ENCODE measurements at regions not wholly inside any gene's neighbourhood (a gene's known extent, or its start where the extent isn't known, plus 50 kb on each side); places are given as distances from the start of the nearest gene placed in this dataset.

- Histone ChIP-seq H3K9me2 (ENCODE audit: insufficient read depth) (0 out of 2 replicates have a peak, but pooled peaks cover 11% of the 10 kb centered on the region), H2AFZ (no peak overlapping the region), H3K36me3 (ENCODE audit: insufficient read depth) (no peaks in the 10 kb centered on the region; the same call in 1 of the 2 replicates), H3K4me2 (no peak overlapping the region), H3K4me3 (no peak overlapping the region), H3K27me3 (ENCODE audit: insufficient read depth) (no peaks in the 10 kb centered on the region), H3K4me1 (ENCODE audit: insufficient read depth) (no peaks in the 10 kb centered on the region), H4K20me1 (replicated peaks; ENCODE audit: insufficient read depth) (no peaks in the 10 kb centered on the region), H3K79me2 (replicated peaks; ENCODE audit: insufficient read depth) (no peaks in the 10 kb centered on the region), H3K27ac (ENCODE audit: low read depth) (no peak overlapping the region), H3F3A (replicated peaks; ENCODE audit: low read depth) (no peaks in the 10 kb centered on the region)
- Mint-ChIP-seq H3K9me3 (no peaks in the 10 kb centered on the region), H3K36me3 (ENCODE audit: low read depth) (no peaks in the 10 kb centered on the region), H3K27ac (no peak overlapping the region), H3K27me3 (ENCODE audit: insufficient read depth, low read depth, poor library complexity) (peaks cover 3% of the 10 kb centered on the region), H3K4me1 (no peaks in the 10 kb centered on the region), H3K4me3 (no peak overlapping the region)
- TF ChIP-seq CREB1 (CRISPR knock-in tag; IDR thresholded peaks at IDR 0.05; ENCODE audit: low read depth): no peak
- TF ChIP-seq NANOG (IDR thresholded peaks at IDR 0.05; ENCODE audit: borderline replicate concordance): no peak
- TF ChIP-seq POLR2AphosphoS5 (IDR thresholded peaks at IDR 0.05; ENCODE audit: low read depth): no peak
- ATAC-seq (no peak), DNase-seq (ENCODE audit: low spot score) (no peak)
These were observed 186.8 kb upstream of the FOXN2 start for GRCh38 chr2:48127612-48128191.

- no peaks in the 10 kb centered on the region for H3K9me3 Mint-ChIP-seq
- DNase-seq (ENCODE audit: low spot score): no peak
- H3K4me1 Mint-ChIP-seq: no peaks in the 10 kb centered on the region
- TF ChIP-seq NANOG (IDR thresholded peaks at IDR 0.05; ENCODE audit: borderline replicate concordance): no peak
- TF ChIP-seq, protein P1, sequence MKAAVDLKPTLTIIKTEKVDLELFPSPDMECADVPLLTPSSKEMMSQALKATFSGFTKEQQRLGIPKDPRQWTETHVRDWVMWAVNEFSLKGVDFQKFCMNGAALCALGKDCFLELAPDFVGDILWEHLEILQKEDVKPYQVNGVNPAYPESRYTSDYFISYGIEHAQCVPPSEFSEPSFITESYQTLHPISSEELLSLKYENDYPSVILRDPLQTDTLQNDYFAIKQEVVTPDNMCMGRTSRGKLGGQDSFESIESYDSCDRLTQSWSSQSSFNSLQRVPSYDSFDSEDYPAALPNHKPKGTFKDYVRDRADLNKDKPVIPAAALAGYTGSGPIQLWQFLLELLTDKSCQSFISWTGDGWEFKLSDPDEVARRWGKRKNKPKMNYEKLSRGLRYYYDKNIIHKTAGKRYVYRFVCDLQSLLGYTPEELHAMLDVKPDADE (IDR thresholded peaks at IDR 0.05): no peak
- TF ChIP-seq POLR2AphosphoS5 (IDR thresholded peaks at IDR 0.05; ENCODE audit: low read depth): no peak
- TF ChIP-seq ZNF331 (CRISPR knock-in tag; IDR thresholded peaks at IDR 0.05; ENCODE audit: low read depth): no peak
- TF ChIP-seq, protein P2, sequence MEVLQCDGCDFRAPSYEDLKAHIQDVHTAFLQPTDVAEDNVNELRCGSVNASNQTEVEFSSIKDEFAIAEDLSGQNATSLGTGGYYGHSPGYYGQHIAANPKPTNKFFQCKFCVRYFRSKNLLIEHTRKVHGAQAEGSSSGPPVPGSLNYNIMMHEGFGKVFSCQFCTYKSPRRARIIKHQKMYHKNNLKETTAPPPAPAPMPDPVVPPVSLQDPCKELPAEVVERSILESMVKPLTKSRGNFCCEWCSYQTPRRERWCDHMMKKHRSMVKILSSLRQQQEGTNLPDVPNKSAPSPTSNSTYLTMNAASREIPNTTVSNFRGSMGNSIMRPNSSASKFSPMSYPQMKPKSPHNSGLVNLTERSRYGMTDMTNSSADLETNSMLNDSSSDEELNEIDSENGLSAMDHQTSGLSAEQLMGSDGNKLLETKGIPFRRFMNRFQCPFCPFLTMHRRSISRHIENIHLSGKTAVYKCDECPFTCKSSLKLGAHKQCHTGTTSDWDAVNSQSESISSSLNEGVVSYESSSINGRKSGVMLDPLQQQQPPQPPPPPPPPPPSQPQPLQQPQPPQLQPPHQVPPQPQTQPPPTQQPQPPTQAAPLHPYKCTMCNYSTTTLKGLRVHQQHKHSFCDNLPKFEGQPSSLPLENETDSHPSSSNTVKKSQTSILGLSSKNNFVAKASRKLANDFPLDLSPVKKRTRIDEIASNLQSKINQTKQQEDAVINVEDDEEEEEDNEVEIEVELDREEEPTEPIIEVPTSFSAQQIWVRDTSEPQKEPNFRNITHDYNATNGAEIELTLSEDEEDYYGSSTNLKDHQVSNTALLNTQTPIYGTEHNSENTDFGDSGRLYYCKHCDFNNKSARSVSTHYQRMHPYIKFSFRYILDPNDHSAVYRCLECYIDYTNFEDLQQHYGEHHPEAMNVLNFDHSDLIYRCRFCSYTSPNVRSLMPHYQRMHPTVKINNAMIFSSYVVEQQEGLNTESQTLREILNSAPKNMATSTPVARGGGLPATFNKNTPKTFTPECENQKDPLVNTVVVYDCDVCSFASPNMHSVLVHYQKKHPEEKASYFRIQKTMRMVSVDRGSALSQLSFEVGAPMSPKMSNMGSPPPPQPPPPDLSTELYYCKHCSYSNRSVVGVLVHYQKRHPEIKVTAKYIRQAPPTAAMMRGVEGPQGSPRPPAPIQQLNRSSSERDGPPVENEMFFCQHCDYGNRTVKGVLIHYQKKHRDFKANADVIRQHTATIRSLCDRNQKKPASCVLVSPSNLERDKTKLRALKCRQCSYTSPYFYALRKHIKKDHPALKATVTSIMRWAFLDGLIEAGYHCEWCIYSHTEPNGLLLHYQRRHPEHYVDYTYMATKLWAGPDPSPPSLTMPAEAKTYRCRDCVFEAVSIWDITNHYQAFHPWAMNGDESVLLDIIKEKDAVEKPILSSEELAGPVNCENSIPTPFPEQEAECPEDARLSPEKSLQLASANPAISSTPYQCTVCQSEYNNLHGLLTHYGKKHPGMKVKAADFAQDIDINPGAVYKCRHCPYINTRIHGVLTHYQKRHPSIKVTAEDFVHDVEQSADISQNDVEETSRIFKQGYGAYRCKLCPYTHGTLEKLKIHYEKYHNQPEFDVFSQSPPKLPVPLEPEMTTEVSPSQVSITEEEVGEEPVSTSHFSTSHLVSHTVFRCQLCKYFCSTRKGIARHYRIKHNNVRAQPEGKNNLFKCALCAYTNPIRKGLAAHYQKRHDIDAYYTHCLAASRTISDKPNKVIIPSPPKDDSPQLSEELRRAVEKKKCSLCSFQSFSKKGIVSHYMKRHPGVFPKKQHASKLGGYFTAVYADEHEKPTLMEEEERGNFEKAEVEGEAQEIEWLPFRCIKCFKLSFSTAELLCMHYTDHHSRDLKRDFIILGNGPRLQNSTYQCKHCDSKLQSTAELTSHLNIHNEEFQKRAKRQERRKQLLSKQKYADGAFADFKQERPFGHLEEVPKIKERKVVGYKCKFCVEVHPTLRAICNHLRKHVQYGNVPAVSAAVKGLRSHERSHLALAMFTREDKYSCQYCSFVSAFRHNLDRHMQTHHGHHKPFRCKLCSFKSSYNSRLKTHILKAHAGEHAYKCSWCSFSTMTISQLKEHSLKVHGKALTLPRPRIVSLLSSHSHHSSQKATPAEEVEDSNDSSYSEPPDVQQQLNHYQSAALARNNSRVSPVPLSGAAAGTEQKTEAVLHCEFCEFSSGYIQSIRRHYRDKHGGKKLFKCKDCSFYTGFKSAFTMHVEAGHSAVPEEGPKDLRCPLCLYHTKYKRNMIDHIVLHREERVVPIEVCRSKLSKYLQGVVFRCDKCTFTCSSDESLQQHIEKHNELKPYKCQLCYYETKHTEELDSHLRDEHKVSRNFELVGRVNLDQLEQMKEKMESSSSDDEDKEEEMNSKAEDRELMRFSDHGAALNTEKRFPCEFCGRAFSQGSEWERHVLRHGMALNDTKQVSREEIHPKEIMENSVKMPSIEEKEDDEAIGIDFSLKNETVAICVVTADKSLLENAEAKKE (CRISPR knock-in tag; IDR thresholded peaks at IDR 0.05): no peak
- TF ChIP-seq CREB1 (CRISPR knock-in tag; IDR thresholded peaks at IDR 0.05; ENCODE audit: low read depth): no peak
- TF ChIP-seq STAT1 (IDR thresholded peaks at IDR 0.05; ENCODE audit: unreplicated experiment): no peak
- no peak for TF ChIP-seq REST (IDR thresholded peaks at IDR 0.05; ENCODE audit: unreplicated experiment)
- no peak for TF ChIP-seq EZH2phosphoT487 (IDR thresholded peaks at IDR 0.05; ENCODE audit: unreplicated experiment)
- no peak for TF ChIP-seq JUNB (IDR thresholded peaks at IDR 0.05; ENCODE audit: unreplicated experiment)
These were observed 185.1 kb upstream of the FOXN2 start for GRCh38 chr2:48129293-48129950.

More at GRCh38 chr2:48129293-48129950, 185.1 kb upstream of the FOXN2 start:
- H3K27me3 Mint-ChIP-seq (ENCODE audit: insufficient read depth, low read depth, poor library complexity): peaks cover 3% of the 10 kb centered on the region
- Histone ChIP-seq H4K20me1 (replicated peaks; ENCODE audit: insufficient read depth) (no peaks in the 10 kb centered on the region), H3K79me2 (replicated peaks; ENCODE audit: insufficient read depth) (no peaks in the 10 kb centered on the region), H3K4me3 (no peak overlapping the region), H3K4me2 (no peak overlapping the region), H3K36me3 (ENCODE audit: insufficient read depth) (no peaks in the 10 kb centered on the region), H3K9me2 (ENCODE audit: insufficient read depth) (0 out of 2 replicates have a peak, but pooled peaks cover 5% of the 10 kb centered on the region), H2AFZ (no peak overlapping the region), H3K27ac (ENCODE audit: low read depth) (no peak overlapping the region), H3K4me1 (ENCODE audit: insufficient read depth) (no peaks in the 10 kb centered on the region), H3K27me3 (ENCODE audit: insufficient read depth) (no peaks in the 10 kb centered on the region), H3F3A (replicated peaks; ENCODE audit: low read depth) (no peaks in the 10 kb centered on the region)
- H3K27ac Mint-ChIP-seq: no peak overlapping the region
- no peak for ATAC-seq
- no peak overlapping the region for H3K4me3 Mint-ChIP-seq
- H3K36me3 Mint-ChIP-seq (ENCODE audit: low read depth): no peaks in the 10 kb centered on the region

Data from GM23338 (cell line).